GM21723 (cell line): ENCODE measurements at regions not wholly inside any gene's neighbourhood (a gene's known extent, or its start where the extent isn't known, plus 50 kb on each side); places are given as distances from the start of the nearest gene placed in this dataset.
"Not testable (repeated sequence)": the region's sequence is repeated elsewhere in the genome, so short reads cannot be mapped to it uniquely, and the experiment has no call there.

Source experiments
- ATAC-seq: cut with Tn5 transposase; IDR thresholded peaks from one replicate; pipeline ENCODE4 v1.9.1; 2021; ENCODE audit warnings: mild to moderate bottlenecking, moderate library complexity; ENCODE audit not compliant: unreplicated experiment

GRCh38 chr1:189524501-189524900, 953.2 kb downstream of the BRINP3 start:
- ATAC-seq: no peak

GRCh38 chr1:189530162-189530561, 947.5 kb downstream of the BRINP3 start:
- ATAC-seq: no peak

- no peak for ATAC-seq
Observed at GRCh38 chr1:189538271-189538670, 939.4 kb downstream of the BRINP3 start.

GRCh38 chr1:189550498-189550897, 927.2 kb downstream of the BRINP3 start:
- no peak for ATAC-seq

- no peak for ATAC-seq
Observed at GRCh38 chr1:189563784-189564183, 913.9 kb downstream of the BRINP3 start.

GRCh38 chr1:189567890-189568289, 909.8 kb downstream of the BRINP3 start:
- no peak for ATAC-seq

GRCh38 chr1:189596197-189596596, 881.5 kb downstream of the BRINP3 start:
- ATAC-seq: no peak

DNA sequence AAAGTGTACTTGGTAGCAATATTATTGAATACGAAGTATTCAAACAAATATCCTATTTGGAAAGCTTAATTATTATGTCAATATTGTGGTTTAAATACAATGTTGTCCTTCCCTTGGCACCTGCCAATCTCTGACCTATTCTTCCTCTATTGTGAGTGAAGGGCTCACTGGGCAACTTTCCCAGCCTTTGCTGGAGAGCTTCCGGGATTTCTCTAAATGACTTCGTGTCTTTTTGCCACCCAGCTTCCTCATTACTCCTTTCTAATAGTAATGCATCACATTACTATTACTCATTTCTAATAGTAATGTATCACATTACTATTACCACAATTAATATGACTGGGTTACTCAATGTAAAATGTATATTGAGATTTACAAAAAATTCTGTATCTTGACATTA, 880.6 kb downstream of the BRINP3 start:
- ATAC-seq: no peak

- ATAC-seq: no peak
Observed at GRCh38 chr1:189605226-189605625, 872.4 kb downstream of the BRINP3 start.

DNA sequence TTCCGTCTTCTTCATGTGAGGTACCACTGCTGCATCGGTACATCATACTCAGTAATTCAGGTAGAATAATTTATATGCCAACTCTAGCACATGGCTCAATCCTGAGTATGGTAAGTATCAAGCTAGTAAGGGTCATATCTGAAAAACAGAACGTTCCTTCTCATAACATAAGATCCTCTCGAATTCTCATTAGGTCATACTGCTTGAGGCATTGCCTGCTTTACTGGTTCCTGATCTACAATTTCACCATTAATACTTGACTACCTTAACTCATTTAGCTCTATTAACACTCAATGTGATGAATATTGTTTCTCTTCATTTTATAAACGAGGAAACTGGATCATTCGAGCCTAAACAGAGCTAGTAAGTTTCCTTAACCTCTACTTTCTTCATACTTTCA, 871.6 kb downstream of the BRINP3 start:
- ATAC-seq: no peak

- no peak for ATAC-seq
Observed at GRCh38 chr1:189606795-189607476, 870.7 kb downstream of the BRINP3 start.

DNA sequence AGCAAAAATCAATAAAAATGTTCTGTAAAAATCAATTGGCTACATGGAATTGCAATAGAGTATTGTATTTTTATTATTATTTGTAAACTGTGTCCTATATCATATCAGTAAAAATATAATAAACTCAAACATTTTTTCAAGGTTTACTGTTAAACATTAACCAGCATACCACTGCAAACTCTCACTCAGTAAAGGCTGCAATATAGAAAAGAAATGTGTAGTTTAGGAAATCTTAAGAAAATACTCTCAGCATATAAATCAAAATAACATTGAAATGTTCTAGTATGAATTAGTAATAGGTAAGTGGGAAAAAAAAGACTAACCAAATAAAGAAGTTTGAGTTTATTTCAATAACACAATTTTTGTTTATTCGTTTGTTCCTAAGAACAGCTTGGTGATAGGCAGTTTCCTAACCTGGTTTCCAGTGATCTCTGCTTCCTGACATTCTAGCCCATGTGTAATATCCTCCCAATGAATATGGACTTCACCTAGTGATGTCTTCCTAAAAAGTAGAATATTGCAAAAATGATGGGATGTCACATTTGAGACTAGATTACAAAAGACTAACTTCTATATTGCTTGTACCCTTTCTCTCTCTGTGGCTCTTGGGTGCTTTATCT, 870.1 kb downstream of the BRINP3 start:
- no peak for ATAC-seq

DNA sequence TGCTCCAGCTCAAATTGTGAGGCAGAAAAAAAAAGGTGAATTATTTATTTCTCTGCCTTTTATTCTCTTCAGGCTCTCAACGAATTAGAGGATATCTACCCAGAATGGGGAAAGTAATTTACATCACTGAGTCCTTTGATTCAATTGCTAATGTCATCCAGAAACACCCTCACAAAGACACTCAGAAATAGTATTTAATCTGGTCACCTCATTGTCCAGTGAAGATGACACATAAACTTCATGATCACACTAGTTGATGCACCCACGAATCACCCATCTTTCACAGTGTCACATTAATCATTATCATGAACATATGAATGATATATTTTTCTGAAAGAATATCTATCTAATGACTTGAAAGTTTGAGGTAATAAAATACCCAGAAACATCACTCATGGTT, 868.5 kb downstream of the BRINP3 start:
- ATAC-seq: no peak

GRCh38 chr1:189616893-189617292, 860.8 kb downstream of the BRINP3 start:
- no peak for ATAC-seq

GRCh38 chr1:189619682-189620332, 857.9 kb downstream of the BRINP3 start:
- no peak for ATAC-seq

DNA sequence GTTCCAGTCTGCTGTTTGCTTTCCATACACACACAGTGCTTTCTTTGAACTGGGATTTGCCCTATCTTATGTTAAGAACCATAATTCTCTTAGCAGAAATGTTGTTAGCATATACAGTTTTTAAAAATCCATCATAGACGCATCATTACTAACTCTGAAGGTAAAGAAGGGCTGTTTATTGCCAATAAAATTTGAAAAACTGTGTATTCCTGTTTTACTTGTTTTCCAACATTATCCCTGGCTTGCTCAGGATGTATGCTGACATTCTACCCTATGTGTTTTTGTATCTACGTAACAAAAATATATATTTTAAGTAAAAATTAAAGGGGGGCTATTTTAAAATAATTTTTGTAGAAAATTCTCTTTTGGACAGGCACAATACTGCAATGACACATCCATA, 857.2 kb downstream of the BRINP3 start:
- ATAC-seq: no peak

- ATAC-seq: no peak
Observed at GRCh38 chr1:189623336-189623735, 854.3 kb downstream of the BRINP3 start.

DNA sequence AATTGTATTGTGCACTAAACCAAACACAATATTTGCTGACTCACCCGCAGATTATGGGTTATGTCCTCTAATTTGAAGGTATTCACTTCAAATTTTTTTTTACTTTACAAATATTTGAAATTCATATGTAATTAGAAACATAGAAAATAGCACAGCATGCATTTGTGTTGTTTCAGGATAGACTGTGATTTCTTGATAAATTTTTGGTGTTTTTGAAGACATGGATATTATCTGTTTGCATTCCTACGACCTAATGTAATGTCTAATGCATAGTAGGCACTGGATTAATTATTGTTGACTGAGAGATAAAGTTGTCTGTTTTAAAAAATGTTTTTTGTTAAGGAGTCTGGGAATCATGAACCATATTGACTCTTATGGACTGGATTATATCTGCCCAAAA, 850.2 kb downstream of the BRINP3 start:
- no peak for ATAC-seq

GRCh38 chr1:189628857-189629256, 848.8 kb downstream of the BRINP3 start:
- no peak for ATAC-seq

- ATAC-seq: no peak
Observed at GRCh38 chr1:189633658-189634057, 844.0 kb downstream of the BRINP3 start.

- no peak for ATAC-seq
Observed at GRCh38 chr1:189637041-189637440, 840.6 kb downstream of the BRINP3 start.

- ATAC-seq: not testable (repeated sequence)
Observed at GRCh38 chr1:189644156-189644555, 833.5 kb downstream of the BRINP3 start.
